ENCODE measurements at regions not wholly inside any gene's neighbourhood (a gene's known extent, or its start where the extent isn't known, plus 50 kb on each side); places are given as distances from the start of the nearest gene placed in this dataset.

GRCh38 chr12:24668563-24668962 lies 280.3 kb downstream of the BCAT1 start:
- TF ChIP-seq CTCF (IDR thresholded peaks at IDR 0.05 in 8 of 11, conservative IDR thresholded peaks at IDR 0.05 in 3 of 11) (no peak), POLR2AphosphoS5 (IDR thresholded peaks at IDR 0.05) (no peak), POLR2A (IDR thresholded peaks at IDR 0.05) (no peak)

Data from spleen (tissue), 7 donors.